ENCODE measurements at regions not wholly inside any gene's neighbourhood (a gene's known extent, or its start where the extent isn't known, plus 50 kb on each side); places are given as distances from the start of the nearest gene placed in this dataset.

DNA sequence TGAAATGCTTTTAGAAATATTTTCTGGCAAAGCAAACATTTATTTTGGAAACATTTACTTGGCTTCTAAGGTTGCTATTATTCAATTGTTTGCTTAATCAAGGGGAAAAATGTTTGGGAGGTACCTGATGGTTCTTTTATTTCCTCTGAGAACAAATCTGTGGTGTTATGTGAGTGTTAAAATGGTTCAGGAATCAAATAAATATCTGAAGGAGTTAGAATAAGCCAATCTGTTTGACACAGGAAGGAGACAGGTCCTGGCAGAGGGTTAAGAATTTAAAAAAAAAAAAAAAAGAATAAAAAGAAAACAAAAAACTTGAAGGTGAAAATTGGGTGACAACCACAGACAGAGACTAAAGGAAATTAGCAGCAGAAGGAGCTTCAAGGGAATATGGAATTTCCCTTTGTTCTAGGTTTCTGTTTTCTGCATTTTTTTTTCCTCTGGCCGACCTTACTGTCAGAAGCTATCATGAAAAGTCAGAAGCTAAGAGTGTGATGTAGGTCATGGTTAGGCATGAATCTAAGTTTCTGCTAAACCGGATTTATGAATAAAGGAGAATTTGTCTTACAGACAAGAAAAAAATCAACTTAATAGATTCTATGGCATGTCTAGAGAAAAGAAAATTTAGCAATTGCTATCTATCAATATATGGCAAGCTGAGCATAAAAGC is 78.6 kb upstream of the PNPLA4 start:
- no peaks in the 10 kb centered on the region for H3K9me3 ChIP-seq (ENCODE audit: control insufficient read depth, insufficient read depth, low read length)
- no peaks in the 10 kb centered on the region for H3K27me3 ChIP-seq (ENCODE audit: control insufficient read depth, low read length)
- no peak overlapping the region for H3K4me3 ChIP-seq (ENCODE audit: low read length)
- no peaks in the 10 kb centered on the region for H3K79me2 ChIP-seq (ENCODE audit: control insufficient read depth, low read length)
- no peaks in the 10 kb centered on the region for H3F3A ChIP-seq (ENCODE audit: control insufficient read depth, insufficient read depth)
- TF ChIP-seq, protein P1, sequence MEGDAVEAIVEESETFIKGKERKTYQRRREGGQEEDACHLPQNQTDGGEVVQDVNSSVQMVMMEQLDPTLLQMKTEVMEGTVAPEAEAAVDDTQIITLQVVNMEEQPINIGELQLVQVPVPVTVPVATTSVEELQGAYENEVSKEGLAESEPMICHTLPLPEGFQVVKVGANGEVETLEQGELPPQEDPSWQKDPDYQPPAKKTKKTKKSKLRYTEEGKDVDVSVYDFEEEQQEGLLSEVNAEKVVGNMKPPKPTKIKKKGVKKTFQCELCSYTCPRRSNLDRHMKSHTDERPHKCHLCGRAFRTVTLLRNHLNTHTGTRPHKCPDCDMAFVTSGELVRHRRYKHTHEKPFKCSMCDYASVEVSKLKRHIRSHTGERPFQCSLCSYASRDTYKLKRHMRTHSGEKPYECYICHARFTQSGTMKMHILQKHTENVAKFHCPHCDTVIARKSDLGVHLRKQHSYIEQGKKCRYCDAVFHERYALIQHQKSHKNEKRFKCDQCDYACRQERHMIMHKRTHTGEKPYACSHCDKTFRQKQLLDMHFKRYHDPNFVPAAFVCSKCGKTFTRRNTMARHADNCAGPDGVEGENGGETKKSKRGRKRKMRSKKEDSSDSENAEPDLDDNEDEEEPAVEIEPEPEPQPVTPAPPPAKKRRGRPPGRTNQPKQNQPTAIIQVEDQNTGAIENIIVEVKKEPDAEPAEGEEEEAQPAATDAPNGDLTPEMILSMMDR (IDR thresholded peaks at IDR 0.05; ENCODE audit: low read depth, low read length, poor library complexity, severe bottlenecking), result no peak
- TF ChIP-seq EZH2phosphoT487 (IDR thresholded peaks at IDR 0.05; ENCODE audit: borderline replicate concordance, low read length), result no peak
- no peak overlapping the region for H3K4me2 ChIP-seq (ENCODE audit: low read length)
- H3K9me2 ChIP-seq (replicated peaks; ENCODE audit: control insufficient read depth, low read length), result no peaks in the 10 kb centered on the region
- H4K20me1 ChIP-seq (ENCODE audit: control insufficient read depth, insufficient read depth, low read depth, low read length), result no peaks in the 10 kb centered on the region
- H3K36me3 ChIP-seq (ENCODE audit: control insufficient read depth, low read length), result no peaks in the 10 kb centered on the region
- H3K4me1 ChIP-seq (ENCODE audit: control insufficient read depth, low read length), result no peaks in the 10 kb centered on the region
- H3K27ac ChIP-seq (ENCODE audit: low read depth, low read length), result no peak overlapping the region

DNA sequence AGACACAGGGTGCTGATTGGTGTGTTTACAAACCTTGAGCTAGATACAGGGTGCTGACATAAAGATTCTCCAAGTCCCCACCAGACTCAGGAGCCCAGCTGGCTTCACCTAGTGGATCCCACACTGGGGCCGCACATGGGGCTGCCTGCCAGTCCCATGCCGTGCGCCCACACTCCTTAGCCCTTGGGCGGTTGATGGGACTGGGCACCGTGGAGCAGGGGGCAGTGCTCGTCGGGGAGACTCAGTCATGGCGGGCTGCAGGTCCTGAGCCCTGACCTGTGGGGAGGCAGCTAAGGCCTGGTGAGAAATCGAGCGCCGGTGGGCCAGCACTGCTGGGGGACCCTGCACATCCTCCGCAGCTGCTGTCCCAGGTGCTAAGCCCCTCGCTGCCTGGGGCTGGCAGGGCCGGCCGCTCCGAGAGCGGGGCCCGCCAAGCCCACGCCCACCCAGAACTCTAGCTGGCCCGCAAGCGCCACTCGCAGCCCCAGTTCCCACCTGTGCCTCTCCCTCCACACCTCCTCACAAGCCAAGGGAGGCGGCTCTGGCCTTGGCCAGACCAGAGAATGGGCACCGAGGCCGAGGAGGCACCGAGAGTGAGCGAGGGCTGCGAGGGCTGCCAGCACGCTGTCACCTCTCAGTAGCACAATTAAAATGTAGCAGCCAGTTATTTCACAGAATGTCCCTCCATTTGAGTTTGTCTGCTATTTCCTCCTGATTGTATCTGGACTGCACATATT is 76.1 kb upstream of the PNPLA4 start:
- H3K9me3 ChIP-seq (ENCODE audit: control insufficient read depth, insufficient read depth, low read length), result no peaks in the 10 kb centered on the region
- H3K27ac ChIP-seq (ENCODE audit: low read depth, low read length), result no peak overlapping the region
- no peaks in the 10 kb centered on the region for H3K4me1 ChIP-seq (ENCODE audit: control insufficient read depth, low read length)
- H3K4me3 ChIP-seq (ENCODE audit: low read length), result no peak overlapping the region
- no peaks in the 10 kb centered on the region for H3K27me3 ChIP-seq (ENCODE audit: control insufficient read depth, low read length)
- H3K36me3 ChIP-seq (ENCODE audit: control insufficient read depth, low read length), result no peaks in the 10 kb centered on the region
- H3F3A ChIP-seq (ENCODE audit: control insufficient read depth, insufficient read depth), result no peaks in the 10 kb centered on the region
- TF ChIP-seq, protein P1 (IDR thresholded peaks at IDR 0.05; ENCODE audit: low read depth, low read length, poor library complexity, severe bottlenecking), result no peak
- TF ChIP-seq EZH2phosphoT487 (IDR thresholded peaks at IDR 0.05; ENCODE audit: borderline replicate concordance, low read length), result no peak
- no peak overlapping the region for H3K4me2 ChIP-seq (ENCODE audit: low read length)
- H4K20me1 ChIP-seq (ENCODE audit: control insufficient read depth, insufficient read depth, low read depth, low read length), result no peaks in the 10 kb centered on the region
- no peaks in the 10 kb centered on the region for H3K9me2 ChIP-seq (replicated peaks; ENCODE audit: control insufficient read depth, low read length)
- no peaks in the 10 kb centered on the region for H3K79me2 ChIP-seq (ENCODE audit: control insufficient read depth, low read length)

DNA sequence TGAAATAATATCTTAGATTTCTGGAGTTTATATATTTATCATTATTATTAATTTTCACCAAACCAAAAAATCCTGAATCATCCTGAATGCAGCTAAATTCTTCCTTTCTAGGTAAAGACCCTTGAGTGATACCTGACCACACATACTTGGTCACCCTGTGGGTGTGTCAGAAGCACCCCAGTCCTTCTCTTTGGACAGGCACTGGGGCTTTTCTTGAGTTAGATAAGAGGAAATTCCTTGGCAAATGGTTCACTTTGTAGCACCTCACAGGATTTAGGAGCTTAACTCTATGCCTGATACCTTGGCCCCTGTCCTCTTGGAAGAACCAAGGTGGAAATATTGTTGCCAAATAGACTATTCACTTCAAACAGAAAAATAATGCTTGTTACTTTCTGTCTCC is 69.6 kb upstream of the PNPLA4 start:
- TF ChIP-seq EZH2phosphoT487 (IDR thresholded peaks at IDR 0.05; ENCODE audit: borderline replicate concordance, low read length), result no peak
- TF ChIP-seq, protein P1 (IDR thresholded peaks at IDR 0.05; ENCODE audit: low read depth, low read length, poor library complexity, severe bottlenecking), result no peak
- Histone ChIP-seq H3K4me1 (ENCODE audit: control insufficient read depth, low read length) (no peaks in the 10 kb centered on the region), H3K4me3 (ENCODE audit: low read length) (no peak overlapping the region)

More for the DNA sequence above, 69.6 kb upstream of the PNPLA4 start:
- Histone ChIP-seq H3K9me3 (ENCODE audit: control insufficient read depth, insufficient read depth, low read length) (no peaks in the 10 kb centered on the region), H3K79me2 (ENCODE audit: control insufficient read depth, low read length) (no peaks in the 10 kb centered on the region), H3F3A (ENCODE audit: control insufficient read depth, insufficient read depth) (no peaks in the 10 kb centered on the region), H3K27ac (ENCODE audit: low read depth, low read length) (no peak overlapping the region), H3K36me3 (ENCODE audit: control insufficient read depth, low read length) (no peaks in the 10 kb centered on the region), H3K27me3 (ENCODE audit: control insufficient read depth, low read length) (no peaks in the 10 kb centered on the region), H3K4me2 (ENCODE audit: low read length) (no peak overlapping the region), H3K9me2 (replicated peaks; ENCODE audit: control insufficient read depth, low read length) (no peaks in the 10 kb centered on the region), H4K20me1 (ENCODE audit: control insufficient read depth, insufficient read depth, low read depth, low read length) (no peaks in the 10 kb centered on the region)
